Activated T-cell treated with anti-CD3 and anti-CD28 coated beads, Interleukin-2, amount 50 U/mL, for 4 hours (primary cell): ENCODE measurements at regions not wholly inside any gene's neighbourhood (a gene's known extent, or its start where the extent isn't known, plus 50 kb on each side); places are given as distances from the start of the nearest gene placed in this dataset.

Experiments
- ATAC-seq, 2 donors: fragments of 200-7000 bp; cut with Tn5 transposase; one replicate each; pipeline ENCODE4 v1.10.0; 2021
- DNase-seq: peaks from one replicate; pipeline ENCODE4 v3.0.0-alpha.2; 2020
- H3K27me3 Mint-ChIP-seq: one replicate; pipeline ENCODE4 v1.8.0; 2021; ENCODE audit warnings: low read depth, mixed read lengths
- H3K36me3 Mint-ChIP-seq: one replicate; pipeline ENCODE4 v1.8.0; 2022; ENCODE audit warnings: mixed read lengths; ENCODE audit not compliant: insufficient read depth
- H3K4me1 Mint-ChIP-seq: one replicate; pipeline ENCODE4 v1.8.0; 2021; ENCODE audit warnings: low read depth, mixed read lengths
- H3K4me3 Mint-ChIP-seq: one replicate; pipeline ENCODE4 v1.8.0; 2021; ENCODE audit warnings: mild to moderate bottlenecking, moderate library complexity, mixed read lengths
- H3K9me3 Mint-ChIP-seq: one replicate; pipeline ENCODE4 v1.8.0; 2021; ENCODE audit warnings: mixed read lengths

GRCh38 chr14:54208751-54209150 is 188.1 kb upstream of the CDKN3 start:
- Mint-ChIP-seq H3K36me3 (no peaks in the 10 kb centered on the region), H3K4me3 (no peak overlapping the region), H3K4me1 (no peaks in the 10 kb centered on the region), H3K9me3 (no peaks in the 10 kb centered on the region), H3K27me3 (peaks cover 15% of the 10 kb centered on the region)
- DNase-seq: no peak
- no peak for ATAC-seq

DNA sequence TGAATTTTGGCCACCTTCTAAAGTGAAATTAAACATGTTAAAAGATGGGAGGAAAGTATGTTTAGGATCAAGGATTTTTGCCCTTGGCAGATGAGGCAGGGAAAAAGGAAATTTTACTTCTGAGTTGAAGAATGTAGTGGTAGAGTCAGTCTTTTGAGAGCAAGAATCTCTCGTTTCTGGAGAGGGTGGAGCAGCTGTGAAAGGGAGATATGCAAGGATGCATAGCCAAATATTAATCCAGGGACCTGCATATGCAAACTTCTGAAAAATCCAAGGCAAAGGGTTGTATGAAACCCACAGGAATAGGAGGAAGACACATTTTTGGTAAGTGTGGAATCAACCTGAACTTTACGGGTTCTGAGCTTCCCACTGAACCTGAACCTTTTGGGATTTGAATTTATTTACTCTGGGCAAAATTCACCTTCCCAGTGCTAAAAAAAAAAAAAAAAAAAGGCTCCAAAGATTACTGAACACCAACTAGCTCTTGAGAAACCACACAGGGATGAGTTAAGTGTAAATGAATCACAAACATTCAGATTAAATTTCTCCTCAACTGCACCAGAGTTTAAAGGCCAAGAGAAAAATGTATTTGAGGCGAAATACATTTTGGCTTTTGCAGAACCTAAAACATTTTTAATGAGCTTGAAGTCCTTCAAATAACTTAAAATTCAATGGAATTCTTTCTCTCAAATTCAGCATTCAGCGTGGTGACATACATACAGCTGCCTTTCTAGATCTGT is 187.1 kb upstream of the CDKN3 start:
- DNase-seq: no peak
- Mint-ChIP-seq H3K4me3 (no peak overlapping the region), H3K9me3 (no peaks in the 10 kb centered on the region), H3K36me3 (no peaks in the 10 kb centered on the region), H3K4me1 (no peaks in the 10 kb centered on the region), H3K27me3 (peaks cover 15% of the 10 kb centered on the region)
- ATAC-seq: no peak

- Mint-ChIP-seq H3K4me3 (no peak overlapping the region), H3K27me3 (peaks cover 22% of the 10 kb centered on the region), H3K4me1 (no peaks in the 10 kb centered on the region), H3K36me3 (no peaks in the 10 kb centered on the region), H3K9me3 (no peaks in the 10 kb centered on the region)
- DNase-seq (no peak), ATAC-seq (no peak)
These were observed 185.1 kb upstream of the CDKN3 start for GRCh38 chr14:54211551-54212308.

- H3K4me1 Mint-ChIP-seq: no peaks in the 10 kb centered on the region
- no peak for DNase-seq
- ATAC-seq: no peak
- no peaks in the 10 kb centered on the region for H3K36me3 Mint-ChIP-seq
- H3K4me3 Mint-ChIP-seq: no peak overlapping the region
- no peaks in the 10 kb centered on the region for H3K9me3 Mint-ChIP-seq
- H3K27me3 Mint-ChIP-seq: peaks cover 33% of the 10 kb centered on the region
These were observed 183.3 kb upstream of the CDKN3 start for GRCh38 chr14:54213536-54213935.

DNA sequence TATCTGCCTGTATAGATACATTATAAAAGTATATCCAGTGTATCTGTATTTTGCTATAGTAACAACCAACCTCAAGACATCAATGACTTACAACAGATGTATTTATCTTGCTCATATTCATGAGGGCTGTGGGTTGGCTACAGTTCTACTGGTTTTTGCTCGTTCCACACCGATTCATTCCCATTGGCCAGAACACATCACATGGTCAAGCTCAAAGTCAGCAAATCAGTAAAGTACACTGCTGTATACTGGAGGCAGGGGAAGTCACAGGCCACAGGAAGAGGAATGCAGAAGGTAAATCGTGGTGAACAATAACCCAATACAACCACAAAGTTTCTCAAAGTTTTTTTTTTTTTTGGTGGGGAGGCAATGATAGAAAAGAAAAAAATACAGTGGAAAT is 180.0 kb upstream of the CDKN3 start:
- Mint-ChIP-seq H3K9me3 (no peaks in the 10 kb centered on the region), H3K27me3 (peaks cover 62% of the 10 kb centered on the region), H3K4me1 (peaks cover 12% of the 10 kb centered on the region), H3K36me3 (no peaks in the 10 kb centered on the region), H3K4me3 (no peak overlapping the region)
- DNase-seq: no peak
- ATAC-seq: no peak

DNA sequence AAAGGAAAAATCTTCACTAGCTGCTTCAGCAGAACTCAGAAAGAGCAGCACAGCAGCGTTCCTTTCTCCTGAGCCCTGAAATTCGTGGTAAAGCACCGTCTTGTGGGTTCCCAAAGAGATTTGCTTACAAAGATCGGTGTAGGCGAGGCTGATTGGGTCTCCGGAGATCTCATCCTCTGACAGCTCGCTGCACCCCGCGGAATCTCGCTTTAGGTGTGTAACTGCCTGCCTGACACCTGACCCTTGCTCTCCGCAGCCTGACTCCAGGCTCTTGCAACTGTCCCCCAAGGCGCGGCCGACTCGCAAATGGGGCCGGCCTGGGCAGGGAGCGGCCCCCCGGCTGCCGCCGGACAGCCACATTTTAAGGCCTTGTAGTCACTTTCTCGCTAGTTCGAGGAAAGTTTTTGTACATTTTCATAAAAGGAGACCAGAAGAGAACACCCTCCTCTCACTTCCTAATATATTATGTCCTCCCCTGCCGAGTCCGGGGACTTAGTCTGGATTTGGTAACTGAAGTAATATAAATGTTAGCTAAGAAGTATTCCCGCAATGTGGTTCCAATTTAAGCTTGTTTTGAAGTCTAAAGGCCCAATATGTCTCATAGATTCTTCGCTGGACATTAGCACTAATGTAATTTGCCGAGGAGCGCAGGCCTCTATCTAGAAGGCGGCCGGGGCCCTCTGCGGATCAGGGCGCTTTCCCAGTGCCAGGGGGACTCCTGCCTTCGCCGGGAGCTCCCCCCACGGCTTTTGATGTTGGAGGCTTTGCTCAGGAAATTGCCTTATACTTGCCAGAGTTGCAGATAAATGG is 177.3 kb upstream of the CDKN3 start:
- peaks cover 12% of the 10 kb centered on the region for H3K4me1 Mint-ChIP-seq
- H3K4me3 Mint-ChIP-seq: no peak overlapping the region
- no peak for ATAC-seq
- no peaks in the 10 kb centered on the region for H3K9me3 Mint-ChIP-seq
- H3K27me3 Mint-ChIP-seq: peaks cover 68% of the 10 kb centered on the region
- no peaks in the 10 kb centered on the region for H3K36me3 Mint-ChIP-seq
- no peak for DNase-seq

- ATAC-seq: peak in 1 of 2 donors; percentile 37
- no peak for DNase-seq
- H3K36me3 Mint-ChIP-seq: no peaks in the 10 kb centered on the region
- H3K27me3 Mint-ChIP-seq: peaks cover 68% of the 10 kb centered on the region
- no peaks in the 10 kb centered on the region for H3K9me3 Mint-ChIP-seq
- peak overlapping the region; percentile 36 for H3K4me3 Mint-ChIP-seq
- H3K4me1 Mint-ChIP-seq: peaks cover 12% of the 10 kb centered on the region
These were observed 176.6 kb upstream of the CDKN3 start for GRCh38 chr14:54220071-54220703.

- H3K9me3 Mint-ChIP-seq: no peaks in the 10 kb centered on the region
These were observed 175.9 kb upstream of the CDKN3 start for GRCh38 chr14:54220704-54221431.

GRCh38 chr14:54221432-54221803 is 175.4 kb upstream of the CDKN3 start:
- no peak for DNase-seq
- H3K4me1 Mint-ChIP-seq: peaks cover 12% of the 10 kb centered on the region
- H3K27me3 Mint-ChIP-seq: peaks cover 61% of the 10 kb centered on the region
- no peaks in the 10 kb centered on the region for H3K9me3 Mint-ChIP-seq
- H3K4me3 Mint-ChIP-seq: no peak overlapping the region
- no peak for ATAC-seq
- no peaks in the 10 kb centered on the region for H3K36me3 Mint-ChIP-seq

More at GRCh38 chr14:54220704-54221431, 175.9 kb upstream of the CDKN3 start:
- no peak overlapping the region for H3K4me3 Mint-ChIP-seq
- no peak for DNase-seq
- H3K36me3 Mint-ChIP-seq: no peaks in the 10 kb centered on the region
- peaks cover 12% of the 10 kb centered on the region for H3K4me1 Mint-ChIP-seq
- peaks cover 64% of the 10 kb centered on the region for H3K27me3 Mint-ChIP-seq
- no peak for ATAC-seq

GRCh38 chr14:54221971-54222370 is 174.8 kb upstream of the CDKN3 start:
- H3K4me3 Mint-ChIP-seq: no peak overlapping the region
- H3K36me3 Mint-ChIP-seq: no peaks in the 10 kb centered on the region
- ATAC-seq: no peak
- DNase-seq: no peak
- peaks cover 12% of the 10 kb centered on the region for H3K4me1 Mint-ChIP-seq
- H3K9me3 Mint-ChIP-seq: no peaks in the 10 kb centered on the region
- peaks cover 58% of the 10 kb centered on the region for H3K27me3 Mint-ChIP-seq

GRCh38 chr14:54223831-54224402 is 172.9 kb upstream of the CDKN3 start:
- H3K36me3 Mint-ChIP-seq: no peaks in the 10 kb centered on the region
- DNase-seq (no peak), ATAC-seq (no peak)
- peaks cover 12% of the 10 kb centered on the region for H3K4me1 Mint-ChIP-seq
- H3K27me3 Mint-ChIP-seq: peaks cover 50% of the 10 kb centered on the region
- H3K4me3 Mint-ChIP-seq: no peak overlapping the region
- H3K9me3 Mint-ChIP-seq: no peaks in the 10 kb centered on the region

DNA sequence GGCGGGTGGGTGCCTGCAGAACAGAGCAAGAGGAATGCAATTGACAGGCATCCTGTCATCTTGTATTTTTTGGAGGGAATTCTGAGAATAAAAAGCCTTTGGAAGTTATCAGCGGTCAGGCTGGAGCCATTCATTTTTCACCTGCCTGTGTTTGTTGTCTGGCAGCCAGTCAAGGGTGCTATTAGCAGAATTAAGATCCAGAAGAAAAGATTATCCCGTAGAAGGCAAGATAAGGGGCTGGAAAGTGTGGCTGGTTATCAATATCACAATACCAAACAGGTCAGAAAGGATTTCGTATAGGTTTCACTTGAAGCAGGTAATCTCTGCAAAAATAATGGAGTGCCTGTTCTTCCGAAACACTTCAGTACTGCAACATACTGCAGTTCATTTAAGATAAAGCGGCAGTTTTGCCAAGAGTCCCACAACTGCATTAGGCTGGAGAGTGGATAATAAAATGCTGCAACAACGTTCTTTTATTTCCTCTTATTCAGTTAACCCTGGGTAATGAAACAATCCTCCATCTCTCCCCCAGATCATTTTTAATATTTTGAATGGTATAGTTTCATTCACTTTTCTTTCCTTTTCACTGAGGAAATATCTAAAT is 171.2 kb upstream of the CDKN3 start:
- Mint-ChIP-seq H3K9me3 (no peaks in the 10 kb centered on the region), H3K36me3 (no peaks in the 10 kb centered on the region), H3K4me3 (no peak overlapping the region), H3K4me1 (peaks cover 3% of the 10 kb centered on the region), H3K27me3 (peaks cover 34% of the 10 kb centered on the region)
- ATAC-seq (no peak), DNase-seq (no peak)

DNA sequence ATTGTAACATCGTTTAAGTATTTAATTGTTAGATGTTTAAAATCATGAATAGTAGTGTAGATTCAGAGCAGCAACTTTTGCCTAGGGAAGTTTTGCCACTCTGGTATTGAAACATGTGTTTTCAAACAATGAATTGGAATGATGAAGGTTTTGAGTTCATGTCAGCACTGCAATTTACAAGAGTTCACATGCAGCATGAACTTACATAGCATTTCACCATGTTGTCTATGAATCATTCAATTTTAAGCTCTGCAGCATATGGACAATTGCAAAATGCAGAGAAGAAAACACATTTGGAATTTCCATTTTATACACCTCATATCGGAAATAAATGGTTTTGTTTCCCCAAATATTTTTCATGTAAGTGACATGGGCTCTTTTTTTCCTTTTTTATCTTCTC is 170.7 kb upstream of the CDKN3 start:
- Mint-ChIP-seq H3K36me3 (no peaks in the 10 kb centered on the region), H3K4me3 (no peak overlapping the region), H3K9me3 (no peaks in the 10 kb centered on the region), H3K4me1 (no peaks in the 10 kb centered on the region), H3K27me3 (peaks cover 29% of the 10 kb centered on the region)
- no peak for DNase-seq
- ATAC-seq: no peak
